Liver (tissue), 7 donors: ENCODE measurements at regions not wholly inside any gene's neighbourhood (a gene's known extent, or its start where the extent isn't known, plus 50 kb on each side); places are given as distances from the start of the nearest gene placed in this dataset.

ENCODE experiments used
- DNase-seq: peaks from one replicate; pipeline ENCODE4 v3.0.0-alpha.2; 2017; ENCODE audit warnings: low spot score
- H3K27ac ChIP-seq, 2 donors: one replicate each; pipeline ENCODE4 v1.7.0; 2013; ENCODE audit warnings: inconsistent platforms in 2 of 2, low read length in 2 of 2, control low read depth in 1 of 2, low read depth in 1 of 2, mild to moderate bottlenecking in 1 of 2
- H3K27me3 ChIP-seq, 4 donors: one replicate each; pipeline versions ENCODE4 v1.6.1 to v1.7.0; 2013; ENCODE audit warnings: low read length in 3 of 4, inconsistent platforms in 1 of 4, mild to moderate bottlenecking in 1 of 4, moderate library complexity in 1 of 4; ENCODE audit not compliant: control insufficient read depth in 4 of 4, insufficient read depth in 4 of 4
- H3K36me3 ChIP-seq, 4 donors: one replicate each; pipeline versions ENCODE4 v1.6.1 to v1.7.0; 2013; ENCODE audit warnings: low read length in 3 of 4, mild to moderate bottlenecking in 3 of 4, low read depth in 1 of 4, moderate library complexity in 1 of 4; ENCODE audit not compliant: control insufficient read depth in 4 of 4, insufficient read depth in 3 of 4
- H3K4me1 ChIP-seq, 4 donors: one replicate each; pipeline versions ENCODE4 v1.6.1 to v1.7.0; 2013; ENCODE audit warnings: low read length in 3 of 4, mild to moderate bottlenecking in 3 of 4, moderate library complexity in 1 of 4; ENCODE audit not compliant: control insufficient read depth in 4 of 4, insufficient read depth in 4 of 4
- H3K4me3 ChIP-seq, 3 donors: one replicate each; pipeline versions ENCODE4 v1.6.1 to v1.7.0; 2013; ENCODE audit warnings: low read length in 3 of 3, control low read depth in 1 of 3, low read depth in 1 of 3, mild to moderate bottlenecking in 1 of 3
- H3K9ac ChIP-seq, 2 donors: one replicate each; pipeline ENCODE4 v1.7.0; 2013; ENCODE audit warnings: low read length in 2 of 2, mild to moderate bottlenecking in 2 of 2, moderate library complexity in 2 of 2, control low read depth in 1 of 2, low read depth in 1 of 2
- H3K9me3 ChIP-seq, 4 donors: one replicate each; pipeline versions ENCODE4 v1.6.1 to v1.7.0; 2013; ENCODE audit warnings: low read length in 3 of 4; ENCODE audit not compliant: control insufficient read depth in 4 of 4
- ATF3 ChIP-seq: IDR thresholded peaks from 2 replicates; pipeline ENCODE4 v1.6.1; 2016; ENCODE audit warnings: antibody characterized with exemption
- FOXA1 ChIP-seq: IDR thresholded peaks from 2 replicates; pipeline ENCODE4 v1.6.1; 2016; ENCODE audit warnings: antibody characterized with exemption
- GABPA ChIP-seq, 2 donors: IDR thresholded peaks in 1 of 2; conservative IDR thresholded peaks in 1 of 2; 2 replicates each; pipeline ENCODE4 v1.6.1; 2016; ENCODE audit warnings: antibody characterized with exemption in 2 of 2, mild to moderate bottlenecking in 1 of 2, moderate library complexity in 1 of 2
- HNF4A ChIP-seq, 2 donors: conservative IDR thresholded peaks; 2 replicates each; pipeline ENCODE4 v1.6.1; 2016; ENCODE audit warnings: antibody characterized with exemption in 2 of 2, mild to moderate bottlenecking in 2 of 2
- HNF4G ChIP-seq: IDR thresholded peaks from 2 replicates; pipeline ENCODE4 v1.6.1; 2016; ENCODE audit warnings: antibody characterized with exemption
- REST ChIP-seq: IDR thresholded peaks from 2 replicates; pipeline ENCODE4 v1.6.1; 2016; ENCODE audit warnings: antibody characterized with exemption, mild to moderate bottlenecking
- RXRA ChIP-seq, 2 donors: IDR thresholded peaks; 2 replicates each; pipeline ENCODE4 v1.6.1; 2017 to 2018; ENCODE audit warnings: antibody characterized with exemption in 2 of 2, mild to moderate bottlenecking in 1 of 2
- TAF1 ChIP-seq: conservative IDR thresholded peaks from 2 replicates; pipeline ENCODE4 v1.6.1; 2016; ENCODE audit warnings: antibody characterized with exemption, mild to moderate bottlenecking
- YY1 ChIP-seq: IDR thresholded peaks from 2 replicates; pipeline ENCODE4 v1.6.1; 2016; ENCODE audit warnings: antibody characterized with exemption, mild to moderate bottlenecking
- ZBTB33 ChIP-seq: IDR thresholded peaks from 2 replicates; pipeline ENCODE4 v1.6.1; 2016; ENCODE audit warnings: antibody characterized with exemption
- WGBS: extraction: QIAGEN DNeasy Blood & Tissue Kit; methylation state at CpG from one replicate; pipeline ENCODE4 v1.1.7; 2013; 5-methylcytosine and 5-hydroxymethylcytosine counted together
- donor health status: healthy.
- donor health status: healthy.
- donor health status: healthy.
- donor health status: healthy.

- TF ChIP-seq ZBTB33: no peak
Measured at GRCh38 chr5:116861666-116862065, 287.0 kb upstream of the SEMA6A start (continued).

GRCh38 chr5:116861097-116861496 lies 286.5 kb upstream of the SEMA6A start:
- TF ChIP-seq FOXA1 (no peak), YY1 (no peak), REST (no peak), TAF1 (no peak), HNF4A (conservative IDR thresholded peaks at IDR 0.05) (no peak), HNF4G (no peak), ATF3 (no peak)
- Histone ChIP-seq H3K4me1 (peaks cover 0 to 2% (median 0%) of the 10 kb centered on the region in 4 donors), H3K9me3 (no peaks in the 10 kb centered on the region), H3K27ac (no peak overlapping the region), H3K36me3 (no peaks in the 10 kb centered on the region), H3K27me3 (no peaks in the 10 kb centered on the region), H3K9ac (no peak overlapping the region), H3K4me3 (no peak overlapping the region)
- DNase-seq: no peak
- whole genome bisulfite sequencing: 75% methylated on average over 3 of the region's 3 CpGs

- TF ChIP-seq ZBTB33: no peak
- TF ChIP-seq GABPA (IDR thresholded peaks at IDR 0.05 in 1 of 2, conservative IDR thresholded peaks at IDR 0.05 in 1 of 2): no peak
- no peak for TF ChIP-seq REST
- TF ChIP-seq HNF4A (conservative IDR thresholded peaks at IDR 0.05): no peak
- TF ChIP-seq RXRA (IDR thresholded peaks at IDR 0.05): no peak
- no peak for TF ChIP-seq TAF1
- no peak for TF ChIP-seq FOXA1
- TF ChIP-seq ATF3: no peak
- peaks cover 0 to 2% (median 0%) of the 10 kb centered on the region in 4 donors for H3K4me1 ChIP-seq
- H3K27ac ChIP-seq: no peak overlapping the region
- WGBS: 88% methylated on average over 4 of the region's 4 CpGs
- no peak overlapping the region for H3K4me3 ChIP-seq
- H3K9me3 ChIP-seq: no peaks in the 10 kb centered on the region
- H3K9ac ChIP-seq: no peak overlapping the region
- no peak for DNase-seq
- peaks cover 0 to 3% (median 0%) of the 10 kb centered on the region in 4 donors for H3K27me3 ChIP-seq
- no peaks in the 10 kb centered on the region for H3K36me3 ChIP-seq
Measured at GRCh38 chr5:116859666-116860320, 285.2 kb upstream of the SEMA6A start.
